ENCODE measurements at regions not wholly inside any gene's neighbourhood (a gene's known extent, or its start where the extent isn't known, plus 50 kb on each side); places are given as distances from the start of the nearest gene placed in this dataset.
A peak's percentile ranks its signal among the peaks of the same experiment; 100 is the strongest.

- DNase-seq: no peak
- H3K9me3 ChIP-seq (ENCODE audit: control insufficient read depth, low read depth, low read length): no peaks in the 10 kb centered on the region
- WGBS (ENCODE audit: insufficient coverage, low lambda C conversion rate): no CpG with 5 or more reads among the region's 1 CpG
- H3K27me3 ChIP-seq (ENCODE audit: control insufficient read depth, insufficient read depth, low read length): no peaks in the 10 kb centered on the region
- H3K36me3 ChIP-seq (ENCODE audit: control insufficient read depth, insufficient read depth, low read length): no peaks in the 10 kb centered on the region
- no peak overlapping the region for H3K27ac ChIP-seq (ENCODE audit: low read length)
- H3K4me3 ChIP-seq (ENCODE audit: low read length): no peak overlapping the region
- no peaks in the 10 kb centered on the region for H3K4me1 ChIP-seq (ENCODE audit: control insufficient read depth, insufficient read depth, low read length)
Observed at GRCh38 chr14:44108601-44109000, 398.5 kb downstream of the FSCB start.

GRCh38 chr14:44107156-44107555 lies 399.9 kb downstream of the FSCB start:
- no peak overlapping the region for H3K27ac ChIP-seq (ENCODE audit: low read length)
- 67% methylated on average over 1 of the region's 1 CpG for WGBS (ENCODE audit: insufficient coverage, low lambda C conversion rate)
- DNase-seq: no peak
- H3K4me1 ChIP-seq (ENCODE audit: control insufficient read depth, insufficient read depth, low read length): no peaks in the 10 kb centered on the region
- H3K4me3 ChIP-seq (ENCODE audit: low read length): no peak overlapping the region
- H3K36me3 ChIP-seq (ENCODE audit: control insufficient read depth, insufficient read depth, low read length): no peaks in the 10 kb centered on the region
- no peaks in the 10 kb centered on the region for H3K27me3 ChIP-seq (ENCODE audit: control insufficient read depth, insufficient read depth, low read length)
- H3K9me3 ChIP-seq (ENCODE audit: control insufficient read depth, low read depth, low read length): no peaks in the 10 kb centered on the region

DNA sequence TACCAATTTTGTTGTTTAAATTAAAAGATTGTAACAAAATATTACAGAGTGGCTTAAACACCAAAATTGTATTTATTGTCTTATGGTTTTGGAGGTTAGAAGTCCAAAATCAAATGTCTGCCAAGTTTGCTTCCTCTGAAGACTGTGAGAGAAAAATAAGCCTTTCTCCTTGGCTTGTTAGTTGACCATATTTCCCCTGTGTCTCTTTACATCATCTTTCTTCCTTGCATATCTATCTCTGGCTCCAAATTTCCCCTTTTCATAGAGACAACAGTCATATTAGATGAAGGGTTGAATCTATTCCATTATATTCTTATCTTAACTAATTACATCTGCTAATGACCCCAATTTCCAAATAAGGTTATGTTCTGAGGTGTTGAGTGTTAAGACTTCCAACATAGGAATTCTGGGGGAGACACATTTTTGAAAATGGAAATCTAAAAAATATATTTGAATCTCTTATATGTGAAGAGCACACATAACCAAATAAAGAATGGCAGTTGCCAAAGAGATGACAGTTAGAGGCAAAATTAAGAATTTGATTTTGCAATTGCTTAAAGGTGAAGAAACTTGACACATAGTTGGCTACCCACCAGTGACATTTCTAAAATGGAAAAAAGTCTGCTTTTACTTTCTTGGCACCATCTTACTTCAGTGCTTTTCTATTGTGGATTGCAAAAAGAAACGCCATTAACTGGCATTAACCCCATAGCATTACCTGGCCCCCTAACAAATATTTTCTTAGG lies 407.2 kb downstream of the FSCB start:
- H3K27ac ChIP-seq (ENCODE audit: low read length): no peak overlapping the region
- no peaks in the 10 kb centered on the region for H3K27me3 ChIP-seq (ENCODE audit: control insufficient read depth, insufficient read depth, low read length)
- no peaks in the 10 kb centered on the region for H3K4me1 ChIP-seq (ENCODE audit: control insufficient read depth, insufficient read depth, low read length)
- no peak overlapping the region for H3K4me3 ChIP-seq (ENCODE audit: low read length)
- DNase-seq: no peak
- WGBS (ENCODE audit: insufficient coverage, low lambda C conversion rate): no CpG with 5 or more reads among the region's 1 CpG
- H3K9me3 ChIP-seq (ENCODE audit: control insufficient read depth, low read depth, low read length): no peaks in the 10 kb centered on the region
- no peaks in the 10 kb centered on the region for H3K36me3 ChIP-seq (ENCODE audit: control insufficient read depth, insufficient read depth, low read length)

DNA sequence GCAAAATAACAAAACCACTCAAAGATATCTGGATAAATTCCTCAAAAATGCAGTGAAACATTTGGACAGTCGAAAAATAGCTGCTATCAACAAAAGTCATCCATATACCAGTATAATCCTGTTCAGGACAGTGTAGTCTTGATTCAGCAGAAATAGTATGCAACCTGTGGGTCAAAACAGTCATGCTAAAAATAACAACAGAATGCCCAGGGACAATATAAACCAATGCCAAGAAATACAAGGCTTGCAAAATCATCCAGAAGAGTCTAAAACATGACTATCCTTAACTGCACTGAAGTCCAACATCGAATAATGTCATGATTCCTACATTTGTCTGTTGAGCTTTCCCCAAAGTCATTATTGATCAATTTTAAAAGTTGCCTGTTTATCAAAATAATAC lies 425.9 kb downstream of the FSCB start:
- Histone ChIP-seq H3K4me3 (ENCODE audit: low read length) (no peak overlapping the region), H3K36me3 (ENCODE audit: control insufficient read depth, insufficient read depth, low read length) (no peaks in the 10 kb centered on the region), H3K9me3 (ENCODE audit: control insufficient read depth, low read depth, low read length) (no peaks in the 10 kb centered on the region), H3K4me1 (ENCODE audit: control insufficient read depth, insufficient read depth, low read length) (no peaks in the 10 kb centered on the region), H3K27ac (ENCODE audit: low read length) (no peak overlapping the region), H3K27me3 (ENCODE audit: control insufficient read depth, insufficient read depth, low read length) (no peaks in the 10 kb centered on the region)
- WGBS (ENCODE audit: insufficient coverage, low lambda C conversion rate): 100% methylated on average over 1 of the region's 2 CpGs
- DNase-seq: no peak

GRCh38 chr14:44070046-44070445 lies 437.0 kb downstream of the FSCB start:
- Histone ChIP-seq H3K36me3 (ENCODE audit: control insufficient read depth, insufficient read depth, low read length) (no peaks in the 10 kb centered on the region), H3K27me3 (ENCODE audit: control insufficient read depth, insufficient read depth, low read length) (no peaks in the 10 kb centered on the region), H3K9me3 (ENCODE audit: control insufficient read depth, low read depth, low read length) (no peaks in the 10 kb centered on the region), H3K4me3 (ENCODE audit: low read length) (no peak overlapping the region), H3K27ac (ENCODE audit: low read length) (no peak overlapping the region), H3K4me1 (ENCODE audit: control insufficient read depth, insufficient read depth, low read length) (no peaks in the 10 kb centered on the region)
- DNase-seq: no peak
- no CpG with 5 or more reads among the region's 3 CpGs for WGBS (ENCODE audit: insufficient coverage, low lambda C conversion rate)

DNA sequence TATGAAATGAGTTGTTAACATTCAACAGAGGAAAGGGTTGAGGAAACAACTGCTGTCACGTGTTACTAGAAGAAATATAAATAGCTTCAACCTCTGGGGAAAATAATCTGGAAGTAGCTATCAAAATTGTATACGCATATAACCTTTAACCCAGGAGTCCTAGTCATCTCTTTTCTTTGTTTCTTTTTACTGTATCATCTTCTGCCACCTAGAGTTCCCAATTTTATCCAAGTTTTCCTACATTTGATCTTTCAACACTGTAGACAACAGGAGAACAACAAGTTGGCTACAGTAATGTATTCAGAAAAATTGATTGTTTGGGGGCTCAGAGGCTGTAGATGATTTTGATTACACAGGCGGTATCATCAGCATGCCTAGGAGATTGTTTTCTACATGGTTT lies 453.7 kb downstream of the FSCB start:
- no peak overlapping the region for H3K4me3 ChIP-seq (ENCODE audit: low read length)
- DNase-seq: no peak
- 100% methylated on average over 2 of the region's 3 CpGs for WGBS (ENCODE audit: insufficient coverage, low lambda C conversion rate)
- no peaks in the 10 kb centered on the region for H3K4me1 ChIP-seq (ENCODE audit: control insufficient read depth, insufficient read depth, low read length)
- H3K9me3 ChIP-seq (ENCODE audit: control insufficient read depth, low read depth, low read length): no peaks in the 10 kb centered on the region
- no peak overlapping the region for H3K27ac ChIP-seq (ENCODE audit: low read length)
- no peaks in the 10 kb centered on the region for H3K27me3 ChIP-seq (ENCODE audit: control insufficient read depth, insufficient read depth, low read length)
- H3K36me3 ChIP-seq (ENCODE audit: control insufficient read depth, insufficient read depth, low read length): no peaks in the 10 kb centered on the region

GRCh38 chr14:44041700-44042099 lies 465.4 kb downstream of the FSCB start:
- Histone ChIP-seq H3K27me3 (ENCODE audit: control insufficient read depth, insufficient read depth, low read length) (no peaks in the 10 kb centered on the region), H3K4me3 (ENCODE audit: low read length) (no peak overlapping the region), H3K9me3 (ENCODE audit: control insufficient read depth, low read depth, low read length) (no peaks in the 10 kb centered on the region), H3K27ac (ENCODE audit: low read length) (no peak overlapping the region), H3K4me1 (ENCODE audit: control insufficient read depth, insufficient read depth, low read length) (no peaks in the 10 kb centered on the region), H3K36me3 (ENCODE audit: control insufficient read depth, insufficient read depth, low read length) (no peaks in the 10 kb centered on the region)
- no CpG with 5 or more reads among the region's 2 CpGs for WGBS (ENCODE audit: insufficient coverage, low lambda C conversion rate)
- no peak for DNase-seq

GRCh38 chr14:44040561-44040960 lies 466.5 kb downstream of the FSCB start:
- Histone ChIP-seq H3K27me3 (ENCODE audit: control insufficient read depth, insufficient read depth, low read length) (no peaks in the 10 kb centered on the region), H3K4me1 (ENCODE audit: control insufficient read depth, insufficient read depth, low read length) (no peaks in the 10 kb centered on the region), H3K36me3 (ENCODE audit: control insufficient read depth, insufficient read depth, low read length) (no peaks in the 10 kb centered on the region), H3K4me3 (ENCODE audit: low read length) (no peak overlapping the region), H3K9me3 (ENCODE audit: control insufficient read depth, low read depth, low read length) (no peaks in the 10 kb centered on the region), H3K27ac (ENCODE audit: low read length) (no peak overlapping the region)
- WGBS (ENCODE audit: insufficient coverage, low lambda C conversion rate): no CpG with 5 or more reads among the region's 1 CpG
- DNase-seq: no peak

- no peak overlapping the region for H3K4me3 ChIP-seq (ENCODE audit: low read length)
- no peak overlapping the region for H3K27ac ChIP-seq (ENCODE audit: low read length)
- no peaks in the 10 kb centered on the region for H3K27me3 ChIP-seq (ENCODE audit: control insufficient read depth, insufficient read depth, low read length)
- DNase-seq: no peak
- WGBS (ENCODE audit: insufficient coverage, low lambda C conversion rate): 88% methylated on average over 1 of the region's 1 CpG
- H3K4me1 ChIP-seq (ENCODE audit: control insufficient read depth, insufficient read depth, low read length): no peaks in the 10 kb centered on the region
- no peaks in the 10 kb centered on the region for H3K36me3 ChIP-seq (ENCODE audit: control insufficient read depth, insufficient read depth, low read length)
- no peaks in the 10 kb centered on the region for H3K9me3 ChIP-seq (ENCODE audit: control insufficient read depth, low read depth, low read length)
Observed at GRCh38 chr14:44036248-44036647, 470.8 kb downstream of the FSCB start.

DNA sequence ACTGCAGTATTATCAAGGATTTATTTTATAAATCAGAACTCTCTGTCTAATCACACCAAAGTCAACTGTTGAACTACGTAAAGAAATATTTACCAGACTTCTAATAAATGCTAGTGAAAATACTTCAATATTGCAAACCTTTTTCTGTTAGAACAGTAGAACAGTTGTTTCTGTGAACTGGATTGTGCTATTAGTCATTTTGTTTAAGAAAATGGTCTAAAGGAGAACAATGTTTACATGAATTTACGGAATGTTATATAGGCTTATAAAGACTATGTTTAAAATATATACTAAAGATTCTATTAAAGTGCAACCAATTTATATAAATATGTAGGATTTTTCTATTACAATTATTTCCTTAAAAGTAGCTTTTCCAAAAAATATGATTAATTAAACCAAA lies 471.4 kb downstream of the FSCB start:
- Histone ChIP-seq H3K4me3 (ENCODE audit: low read length) (no peak overlapping the region), H3K27me3 (ENCODE audit: control insufficient read depth, insufficient read depth, low read length) (no peaks in the 10 kb centered on the region), H3K27ac (ENCODE audit: low read length) (no peak overlapping the region), H3K9me3 (ENCODE audit: control insufficient read depth, low read depth, low read length) (no peaks in the 10 kb centered on the region), H3K36me3 (ENCODE audit: control insufficient read depth, insufficient read depth, low read length) (no peaks in the 10 kb centered on the region), H3K4me1 (ENCODE audit: control insufficient read depth, insufficient read depth, low read length) (peaks cover 5% of the 10 kb centered on the region)
- DNase-seq: no peak
- WGBS (ENCODE audit: insufficient coverage, low lambda C conversion rate): 60% methylated on average over 2 of the region's 2 CpGs

- DNase-seq: peak; percentile 16 to 52
- Histone ChIP-seq H3K4me3 (ENCODE audit: low read length) (no peak overlapping the region), H3K36me3 (ENCODE audit: control insufficient read depth, insufficient read depth, low read length) (no peaks in the 10 kb centered on the region), H3K27me3 (ENCODE audit: control insufficient read depth, insufficient read depth, low read length) (no peaks in the 10 kb centered on the region), H3K9me3 (ENCODE audit: control insufficient read depth, low read depth, low read length) (no peaks in the 10 kb centered on the region), H3K4me1 (ENCODE audit: control insufficient read depth, insufficient read depth, low read length) (peaks cover 7% of the 10 kb centered on the region), H3K27ac (ENCODE audit: low read length) (peak overlapping the region; percentile 37)
- 92% methylated on average over 2 of the region's 4 CpGs for WGBS (ENCODE audit: insufficient coverage, low lambda C conversion rate)
Observed at GRCh38 chr14:44030831-44031383, 476.2 kb downstream of the FSCB start.

Data from large intestine (tissue), 3 donors.